Glutamatergic neuron (in vitro differentiated cells): ENCODE measurements at regions not wholly inside any gene's neighbourhood (a gene's known extent, or its start where the extent isn't known, plus 50 kb on each side); places are given as distances from the start of the nearest gene placed in this dataset.

ENCODE experiments used
- DNase-seq: peaks from one replicate; pipeline ENCODE4 v3.0.0; 2022
- H3K27ac Mint-ChIP-seq: one replicate; pipeline ENCODE4 v1.8.0; 2020; ENCODE audit warnings: mild to moderate bottlenecking, mixed read lengths, inconsistent platforms; ENCODE audit not compliant: unreplicated experiment
- H3K27me3 Mint-ChIP-seq: one replicate; pipeline ENCODE4 v1.8.0; 2020; ENCODE audit warnings: mild to moderate bottlenecking, moderate library complexity, mixed read lengths, inconsistent platforms; ENCODE audit not compliant: unreplicated experiment
- H3K36me3 Mint-ChIP-seq: one replicate; pipeline ENCODE4 v1.8.0; 2020; ENCODE audit warnings: mild to moderate bottlenecking, mixed read lengths, inconsistent platforms; ENCODE audit not compliant: unreplicated experiment
- H3K4me1 Mint-ChIP-seq: one replicate; pipeline ENCODE4 v1.8.0; 2020; ENCODE audit warnings: mild to moderate bottlenecking, low read depth, mixed read lengths, inconsistent platforms; ENCODE audit not compliant: unreplicated experiment
- H3K4me3 Mint-ChIP-seq: one replicate; pipeline ENCODE4 v1.8.0; 2020; ENCODE audit warnings: mild to moderate bottlenecking, mixed read lengths, inconsistent platforms; ENCODE audit not compliant: unreplicated experiment
- H3K9me3 Mint-ChIP-seq: one replicate; pipeline ENCODE4 v1.8.0; 2020; ENCODE audit warnings: mild to moderate bottlenecking, moderate library complexity, mixed read lengths, inconsistent platforms; ENCODE audit not compliant: unreplicated experiment
- CTCF ChIP-seq: fragments of 200-600 bp; sonication (generic); IDR thresholded peaks from one replicate; pipeline ENCODE4 v1.5.0; 2021; ENCODE audit not compliant: partially characterized antibody, unreplicated experiment

GRCh38 chrX:51798701-51799100 is 55.5 kb downstream of the GSPT2 start:
- Mint-ChIP-seq H3K27me3 (peaks cover 2% of the 10 kb centered on the region), H3K27ac (no peak overlapping the region), H3K9me3 (peaks cover 3% of the 10 kb centered on the region), H3K4me3 (no peak overlapping the region), H3K36me3 (no peaks in the 10 kb centered on the region), H3K4me1 (no peaks in the 10 kb centered on the region)
- no peak for DNase-seq
- TF ChIP-seq CTCF: no peak

DNA sequence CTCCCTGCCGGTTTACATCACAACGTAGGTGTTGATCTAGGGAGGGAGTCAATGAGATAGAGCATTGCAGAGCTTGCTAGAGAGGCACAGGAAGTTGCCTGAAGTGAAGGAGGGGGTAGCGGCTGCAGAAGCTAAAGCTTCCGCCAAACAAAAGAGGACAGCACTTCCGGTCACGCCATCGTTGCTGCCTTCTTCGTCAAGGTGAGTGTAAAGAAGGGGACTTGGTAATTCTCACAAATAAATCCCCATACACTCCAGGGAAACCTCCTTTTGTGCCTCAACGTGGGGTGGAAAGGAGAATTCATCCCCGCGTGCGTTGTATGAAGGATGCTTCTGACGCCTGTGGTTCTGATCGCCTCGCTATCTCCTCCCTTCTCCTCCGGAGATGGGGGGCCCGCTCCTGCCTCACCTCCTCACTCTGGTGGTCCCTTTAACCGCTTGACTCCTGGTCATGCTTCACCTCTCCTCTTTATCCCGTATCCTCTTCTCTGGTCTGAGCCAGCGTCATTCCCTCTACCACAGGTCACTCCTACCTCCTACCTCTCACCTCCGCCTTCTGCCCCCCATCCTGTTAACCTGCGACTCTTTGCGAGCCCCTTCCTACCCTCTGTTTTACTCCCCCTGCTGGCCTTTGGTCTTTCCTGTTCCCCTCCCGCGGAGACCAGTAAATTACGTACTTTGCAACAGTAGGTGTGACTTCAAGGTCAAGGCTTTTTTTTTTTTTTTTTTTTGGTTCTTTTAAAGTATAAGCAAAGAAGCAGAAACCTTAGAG is 59.9 kb downstream of the GSPT2 start:
- H3K36me3 Mint-ChIP-seq: no peaks in the 10 kb centered on the region
- peaks cover 3% of the 10 kb centered on the region for H3K27me3 Mint-ChIP-seq
- H3K4me1 Mint-ChIP-seq: no peaks in the 10 kb centered on the region
- peak; percentile 50 for DNase-seq
- peak overlapping the region; percentile 100 for H3K4me3 Mint-ChIP-seq
- TF ChIP-seq CTCF: peak; percentile 23
- H3K9me3 Mint-ChIP-seq: peaks cover 3% of the 10 kb centered on the region
- H3K27ac Mint-ChIP-seq: peak overlapping the region; percentile 99

GRCh38 chrX:51803833-51804232 is 60.6 kb downstream of the GSPT2 start:
- Mint-ChIP-seq H3K27ac (no peak overlapping the region), H3K4me1 (no peaks in the 10 kb centered on the region), H3K4me3 (peak overlapping the region; percentile 100), H3K9me3 (peaks cover 3% of the 10 kb centered on the region), H3K27me3 (peaks cover 3% of the 10 kb centered on the region), H3K36me3 (no peaks in the 10 kb centered on the region)
- DNase-seq: no peak
- TF ChIP-seq CTCF: no peak

GRCh38 chrX:51804741-51805140 is 61.5 kb downstream of the GSPT2 start:
- Mint-ChIP-seq H3K27ac (no peak overlapping the region), H3K4me1 (no peaks in the 10 kb centered on the region), H3K27me3 (peaks cover 3% of the 10 kb centered on the region), H3K4me3 (peak overlapping the region; percentile 34), H3K9me3 (peaks cover 3% of the 10 kb centered on the region), H3K36me3 (no peaks in the 10 kb centered on the region)
- no peak for DNase-seq
- peak; percentile 49 for TF ChIP-seq CTCF

DNA sequence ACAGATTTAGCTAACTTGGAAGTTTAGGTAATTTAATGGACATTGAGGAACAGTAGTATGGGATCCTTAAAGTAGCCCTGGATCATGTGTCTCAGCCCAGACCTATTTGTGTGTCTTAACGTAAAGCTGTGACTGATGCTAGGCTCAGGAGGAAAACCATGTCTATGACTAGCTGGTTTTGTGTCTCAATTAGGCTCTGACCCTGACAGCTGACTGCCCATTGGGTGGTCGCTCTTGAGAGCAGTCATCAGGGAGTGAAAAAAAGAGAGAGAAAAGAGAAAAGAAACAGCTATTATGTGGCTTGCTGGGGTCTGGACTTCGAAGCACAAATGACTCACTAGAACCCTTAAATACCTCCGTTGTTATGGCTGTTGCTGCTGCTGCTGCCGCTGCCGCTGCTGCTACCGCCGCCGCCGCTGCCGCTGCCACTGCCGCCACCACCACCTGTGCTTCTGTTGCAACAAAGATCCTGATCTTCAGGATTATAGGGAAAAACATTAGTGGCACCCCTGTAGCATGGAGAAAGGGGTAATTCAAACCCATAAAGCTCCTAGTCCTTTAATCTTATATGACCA is 70.7 kb downstream of the GSPT2 start:
- Mint-ChIP-seq H3K4me3 (no peak overlapping the region), H3K27ac (peak overlapping the region; percentile 52), H3K9me3 (no peaks in the 10 kb centered on the region), H3K4me1 (peaks cover 1% of the 10 kb centered on the region), H3K27me3 (no peaks in the 10 kb centered on the region), H3K36me3 (no peaks in the 10 kb centered on the region)
- no peak for DNase-seq
- TF ChIP-seq CTCF: no peak
